Transverse colon (tissue), 4 donors: ENCODE measurements at regions not wholly inside any gene's neighbourhood (a gene's known extent, or its start where the extent isn't known, plus 50 kb on each side); places are given as distances from the start of the nearest gene placed in this dataset.

Experiments
- DNase-seq: peaks from one replicate; pipeline ENCODE4 v3.0.0-alpha.2; 2019
- H3K27ac ChIP-seq, 4 donors: fragments of 200-600 bp; sonication (generic); 2 replicates each; pipeline ENCODE4 v1.5.1; 2016 to 2018; ENCODE audit warnings: inconsistent platforms in 4 of 4
- H3K27me3 ChIP-seq: fragments of 200-600 bp; sonication (generic); 2 replicates; pipeline ENCODE4 v1.5.1; 2017; ENCODE audit warnings: inconsistent platforms
- H3K36me3 ChIP-seq, 4 donors: fragments of 200-600 bp; sonication (generic); 2 replicates each; pipeline ENCODE4 v1.5.1; 2017 to 2019; ENCODE audit warnings: inconsistent platforms in 4 of 4
- H3K4me1 ChIP-seq, 4 donors: fragments of 200-600 bp; sonication (generic); 2 replicates each; pipeline ENCODE4 v1.5.1; 2017 to 2020; ENCODE audit warnings: inconsistent platforms in 4 of 4
- H3K4me3 ChIP-seq, 4 donors: fragments of 200-600 bp; sonication (generic); 1 replicate in 1 of 4; 2 replicates in 3 of 4; pipeline versions ENCODE4 v1.5.1 to v1.6.1; 2017 to 2019; ENCODE audit warnings: inconsistent platforms in 4 of 4
- H3K9me3 ChIP-seq, 2 donors: fragments of 200-600 bp; sonication (generic); 2 replicates each; pipeline ENCODE4 v1.5.1; 2017 to 2019; ENCODE audit warnings: inconsistent platforms in 2 of 2
- CTCF ChIP-seq, 5 experiments: fragments of 200-600 bp in 3 of 5; fragments of 450-650 bp in 2 of 5; sonication (generic) in 3 of 5; IDR thresholded peaks; 1 replicate in 2 of 5; 2 replicates in 3 of 5; pipeline ENCODE4 v1.5.1; 2016 to 2017; ENCODE audit warnings: antibody characterized with exemption in 5 of 5, inconsistent platforms in 3 of 5, mild to moderate bottlenecking in 2 of 5, moderate library complexity in 1 of 5
- EP300 ChIP-seq: sonication (generic); formaldehyde crosslinking; IDR thresholded peaks from one replicate; pipeline ENCODE4 v1.6.1; 2017; ENCODE audit warnings: antibody characterized with exemption, low read depth
- POLR2A ChIP-seq: fragments of 450-650 bp; IDR thresholded peaks from one replicate; pipeline ENCODE4 v1.6.1; 2016; ENCODE audit warnings: antibody characterized with exemption, mild to moderate bottlenecking, moderate library complexity
- POLR2AphosphoS5 ChIP-seq, 3 donors: sonication (generic); formaldehyde crosslinking; IDR thresholded peaks; one replicate each; pipeline ENCODE4 v1.6.1; 2016; ENCODE audit warnings: antibody characterized with exemption in 3 of 3
- WGBS, 2 donors: methylation state at CpG; one replicate each; pipeline ENCODE4 v1.1.5; 2018; ENCODE audit warnings: low coverage in 1 of 2; 5-methylcytosine and 5-hydroxymethylcytosine counted together
- in situ Hi-C, 4 donors: fragments of 200-750 bp; cut with MboI; loops; one replicate each; pipeline versions ENCODE4 v1.15.0 to v1.15.1; 2017; ENCODE audit warnings: low sequenced_read_pairs in 3 of 4, low pct_ligation_motif_present in 1 of 4, low pct_unique_long_range_greater_than_20kb in 1 of 4
- intact Hi-C: fragments of 100-400 bp; cut with DNase I; formaldehyde crosslinking; loops from one replicate; pipeline ENCODE4 v1.15.1; 2023; ENCODE audit warnings: low total_unique reads

DNA sequence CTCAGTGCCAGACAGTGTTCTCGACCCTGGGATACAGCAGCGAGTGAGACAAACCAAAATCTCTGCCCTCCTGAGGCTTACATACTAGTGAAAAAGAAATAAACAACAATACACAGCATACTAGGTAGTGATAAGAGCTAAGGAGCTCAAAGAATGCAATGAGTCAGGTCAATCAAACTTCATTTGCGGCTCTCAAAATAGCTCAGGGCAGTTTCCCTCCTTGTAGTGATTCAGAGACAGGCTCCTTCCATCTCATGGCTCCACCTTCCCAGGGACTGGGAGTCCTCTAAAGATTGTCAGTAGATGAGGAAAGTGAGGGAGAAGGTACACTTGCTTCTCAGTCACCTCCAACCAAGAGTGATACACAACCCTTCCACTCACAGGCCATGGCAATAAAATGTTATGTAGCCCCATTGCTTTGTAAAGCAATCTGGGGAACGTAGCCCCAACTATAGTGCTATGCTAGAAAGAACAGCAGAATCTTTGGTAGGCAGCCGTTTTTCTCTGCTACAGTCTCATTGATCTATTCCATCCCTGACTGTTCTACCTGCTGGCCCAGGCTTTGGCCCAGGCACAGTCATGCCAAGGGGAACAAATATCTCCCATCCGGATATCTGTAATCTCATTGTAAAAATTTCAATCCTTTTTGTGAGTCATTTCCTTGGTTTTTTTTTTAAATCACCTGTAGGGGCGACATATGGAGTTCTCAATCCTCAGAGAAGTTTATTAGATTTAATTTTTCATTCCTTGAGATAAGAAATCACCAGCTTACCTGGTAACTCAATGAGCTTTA lies 183.1 kb upstream of the S100G start:
- DNase-seq, result no peak
- H3K27me3 ChIP-seq, result no peaks in the 10 kb centered on the region
- in situ Hi-C loops, result no loop called here
- no peak overlapping the region for H3K27ac ChIP-seq
- intact Hi-C loops, result no loop called here
- WGBS, 2 donors, result 74% methylated on average over 7 of the region's 7 CpGs; no CpG with 5 or more reads in 1 of the 2 donors
- no peaks in the 10 kb centered on the region for H3K36me3 ChIP-seq
- H3K4me3 ChIP-seq, result no peak overlapping the region
- TF ChIP-seq CTCF (IDR thresholded peaks at IDR 0.05) (no peak), POLR2AphosphoS5 (IDR thresholded peaks at IDR 0.05) (no peak), EP300 (no peak), POLR2A (no peak)
- H3K4me1 ChIP-seq, result no peaks in the 10 kb centered on the region
- no peaks in the 10 kb centered on the region for H3K9me3 ChIP-seq

GRCh38 chrX:16469870-16470269 lies 180.1 kb upstream of the S100G start:
- no peaks in the 10 kb centered on the region for H3K36me3 ChIP-seq
- intact Hi-C loops, result no loop called here
- TF ChIP-seq POLR2AphosphoS5 (IDR thresholded peaks at IDR 0.05) (no peak), CTCF (IDR thresholded peaks at IDR 0.05) (no peak), EP300 (no peak), POLR2A (no peak)
- in situ Hi-C loops, result no loop called here
- H3K27ac ChIP-seq, result no peak overlapping the region
- DNase-seq, result no peak
- WGBS, 2 donors, result 83% methylated on average over 5 of the region's 5 CpGs; no CpG with 5 or more reads in 1 of the 2 donors
- no peaks in the 10 kb centered on the region for H3K4me1 ChIP-seq
- no peaks in the 10 kb centered on the region for H3K9me3 ChIP-seq
- no peak overlapping the region for H3K4me3 ChIP-seq
- H3K27me3 ChIP-seq, result no peaks in the 10 kb centered on the region

DNA sequence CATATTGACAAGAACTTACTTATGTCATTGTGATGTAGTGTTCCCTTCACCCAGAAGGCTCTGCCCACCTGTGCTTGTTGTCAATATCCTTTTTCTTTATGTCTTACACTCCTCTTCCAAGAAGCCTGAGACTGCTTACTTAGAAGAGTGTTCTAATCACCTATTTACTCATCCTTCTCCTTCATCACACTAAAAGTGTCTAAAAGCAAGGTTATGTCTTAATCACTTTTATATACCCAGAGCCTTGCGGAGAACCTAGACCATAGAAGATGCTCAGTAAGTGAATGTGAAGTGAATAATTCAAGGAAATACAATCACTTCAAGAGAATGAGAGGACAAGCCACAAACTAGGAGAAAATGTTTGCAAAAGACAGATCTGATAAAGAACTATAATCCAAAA lies 177.6 kb upstream of the S100G start:
- intact Hi-C loops (no loop called here), in situ Hi-C loops (no loop called here)
- Histone ChIP-seq H3K4me3 (no peak overlapping the region), H3K27ac (no peak overlapping the region), H3K36me3 (no peaks in the 10 kb centered on the region), H3K9me3 (no peaks in the 10 kb centered on the region), H3K4me1 (no peaks in the 10 kb centered on the region), H3K27me3 (no peaks in the 10 kb centered on the region)
- DNase-seq, result no peak
- no peak for TF ChIP-seq EP300
- no peak for TF ChIP-seq POLR2A
- no peak for TF ChIP-seq POLR2AphosphoS5 (IDR thresholded peaks at IDR 0.05)
- TF ChIP-seq CTCF (IDR thresholded peaks at IDR 0.05), result no peak
- WGBS, 2 donors, result 93 to 100% methylated on average over 1 of the region's 1 CpG

DNA sequence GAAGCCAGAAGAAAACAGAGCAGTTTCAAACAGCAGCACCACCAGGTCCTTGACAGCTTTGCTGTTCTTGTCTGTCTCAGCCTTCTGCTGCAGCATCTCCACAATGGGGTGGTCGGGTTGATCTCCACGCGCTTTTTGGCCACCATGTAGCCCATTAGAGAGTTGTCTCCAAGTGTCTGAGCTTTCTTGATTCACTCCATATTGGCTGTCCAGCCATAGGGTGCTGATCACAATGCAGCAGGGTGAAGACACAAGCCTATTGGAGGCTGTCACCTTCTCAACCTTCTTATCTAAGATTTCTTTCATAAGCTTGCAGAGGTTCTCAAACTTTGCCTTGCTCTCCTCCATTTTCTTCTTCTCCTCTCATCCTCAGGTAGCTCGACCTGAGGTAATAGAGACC lies 175.4 kb upstream of the S100G start:
- H3K9me3 ChIP-seq, result no peaks in the 10 kb centered on the region
- in situ Hi-C loops (no loop called here), intact Hi-C loops (no loop called here)
- H3K36me3 ChIP-seq, result no peaks in the 10 kb centered on the region
- H3K4me3 ChIP-seq, result no peak overlapping the region
- no peaks in the 10 kb centered on the region for H3K4me1 ChIP-seq
- 83% methylated on average over 4 of the region's 4 CpGs; no CpG with 5 or more reads in 1 of the 2 donors for WGBS, 2 donors
- TF ChIP-seq EP300 (no peak), POLR2AphosphoS5 (IDR thresholded peaks at IDR 0.05) (no peak), POLR2A (no peak), CTCF (IDR thresholded peaks at IDR 0.05) (no peak)
- no peak for DNase-seq
- H3K27ac ChIP-seq, result no peak overlapping the region
- H3K27me3 ChIP-seq, result no peaks in the 10 kb centered on the region
